GF-D8 (cell line): ENCODE measurements at regions not wholly inside any gene's neighbourhood (a gene's known extent, or its start where the extent isn't known, plus 50 kb on each side); places are given as distances from the start of the nearest gene placed in this dataset.
"Not testable (repeated sequence)": the region's sequence is repeated elsewhere in the genome, so short reads cannot be mapped to it uniquely, and the experiment has no call there.

Source experiments
- DNase-seq: peaks from one replicate; lab custom pipeline; 2025; lab: John Stamatoyannopoulos, UW

GRCh38 chr9:1918108-1918507 is 97.0 kb upstream of the SMARCA2 start:
- no peak for DNase-seq

GRCh38 chr9:1918622-1919021 is 96.5 kb upstream of the SMARCA2 start:
- DNase-seq, result no peak

GRCh38 chr9:1919229-1919628 is 95.9 kb upstream of the SMARCA2 start:
- DNase-seq, result no peak

GRCh38 chr9:1920386-1920785 is 94.8 kb upstream of the SMARCA2 start:
- no peak for DNase-seq

- no peak for DNase-seq
Observed at GRCh38 chr9:1922026-1922425, 93.1 kb upstream of the SMARCA2 start.

- DNase-seq, result no peak
Observed at GRCh38 chr9:1927546-1927945, 87.6 kb upstream of the SMARCA2 start.

- no peak for DNase-seq
Observed at GRCh38 chr9:1929134-1929533, 86.0 kb upstream of the SMARCA2 start.

- DNase-seq, result no peak
Observed at GRCh38 chr9:1929722-1930244, 85.4 kb upstream of the SMARCA2 start.

- DNase-seq, result not testable (repeated sequence)
Observed at GRCh38 chr9:1930245-1930736, 84.9 kb upstream of the SMARCA2 start.

GRCh38 chr9:1938135-1938534 is 77.0 kb upstream of the SMARCA2 start:
- DNase-seq, result no peak

- DNase-seq, result no peak
Observed at GRCh38 chr9:1938675-1939170, 76.4 kb upstream of the SMARCA2 start.

GRCh38 chr9:1939466-1939865 is 75.7 kb upstream of the SMARCA2 start:
- DNase-seq, result no peak

- DNase-seq, result no peak
Observed at GRCh38 chr9:1939926-1940368, 75.2 kb upstream of the SMARCA2 start.

GRCh38 chr9:1941989-1942388 is 73.2 kb upstream of the SMARCA2 start:
- DNase-seq, result no peak

GRCh38 chr9:1946526-1947283 is 68.4 kb upstream of the SMARCA2 start:
- DNase-seq, result no peak

GRCh38 chr9:1947438-1947837 is 67.7 kb upstream of the SMARCA2 start:
- DNase-seq, result no peak

- DNase-seq, result no peak
Observed at GRCh38 chr9:1948541-1948940, 66.6 kb upstream of the SMARCA2 start.

- DNase-seq, result no peak
Observed at GRCh38 chr9:1951446-1951845, 63.7 kb upstream of the SMARCA2 start.

- DNase-seq, result no peak
Observed at GRCh38 chr9:1952001-1952400, 63.1 kb upstream of the SMARCA2 start.

- DNase-seq, result no peak
Observed at GRCh38 chr9:1954238-1954637, 60.9 kb upstream of the SMARCA2 start.

GRCh38 chr9:1956958-1957357 is 58.2 kb upstream of the SMARCA2 start:
- no peak for DNase-seq

- DNase-seq, result no peak
Observed at GRCh38 chr9:1957856-1958255, 57.3 kb upstream of the SMARCA2 start.

GRCh38 chr9:1959371-1959770 is 55.8 kb upstream of the SMARCA2 start:
- DNase-seq, result no peak
